ENCODE measurements at regions not wholly inside any gene's neighbourhood (a gene's known extent, or its start where the extent isn't known, plus 50 kb on each side); places are given as distances from the start of the nearest gene placed in this dataset.

DNA sequence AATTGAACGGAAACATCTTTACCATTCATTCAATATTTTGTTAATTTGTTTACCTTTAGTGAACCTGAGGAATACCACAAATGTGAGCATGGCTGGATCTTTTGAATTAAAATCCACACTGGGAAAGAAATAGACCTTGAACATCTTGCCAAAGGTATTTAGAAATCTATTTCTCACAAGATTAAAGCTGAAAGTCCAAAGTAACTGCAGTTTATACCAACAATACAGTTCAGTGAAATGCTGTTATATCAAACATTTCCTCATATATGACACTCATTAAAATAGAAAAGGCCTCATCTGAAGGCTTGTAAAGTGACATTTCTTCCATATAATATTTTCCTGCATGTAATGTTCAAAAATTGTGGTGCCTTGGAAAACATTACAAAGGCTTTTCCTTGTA, 166.5 kb upstream of the HAND2 start:
- Histone ChIP-seq H3K9me3 (no peaks in the 10 kb centered on the region), H3K27ac (no peak overlapping the region), H3K4me1 (peaks cover 0 to 9% (median 4%) of the 10 kb centered on the region in 4 donors), H3K27me3 (no peaks in the 10 kb centered on the region), H3K36me3 (no peaks in the 10 kb centered on the region), H3K4me3 (no peak overlapping the region)
- WGBS, 2 donors: 29 to 69% methylated on average over 1 of the region's 1 CpG
- no peak for TF ChIP-seq POLR2A (IDR thresholded peaks at IDR 0.05)
- no peak for TF ChIP-seq POLR2AphosphoS5 (IDR thresholded peaks at IDR 0.05)
- no peak for TF ChIP-seq EP300 (IDR thresholded peaks at IDR 0.05)
- TF ChIP-seq, protein P1, sequence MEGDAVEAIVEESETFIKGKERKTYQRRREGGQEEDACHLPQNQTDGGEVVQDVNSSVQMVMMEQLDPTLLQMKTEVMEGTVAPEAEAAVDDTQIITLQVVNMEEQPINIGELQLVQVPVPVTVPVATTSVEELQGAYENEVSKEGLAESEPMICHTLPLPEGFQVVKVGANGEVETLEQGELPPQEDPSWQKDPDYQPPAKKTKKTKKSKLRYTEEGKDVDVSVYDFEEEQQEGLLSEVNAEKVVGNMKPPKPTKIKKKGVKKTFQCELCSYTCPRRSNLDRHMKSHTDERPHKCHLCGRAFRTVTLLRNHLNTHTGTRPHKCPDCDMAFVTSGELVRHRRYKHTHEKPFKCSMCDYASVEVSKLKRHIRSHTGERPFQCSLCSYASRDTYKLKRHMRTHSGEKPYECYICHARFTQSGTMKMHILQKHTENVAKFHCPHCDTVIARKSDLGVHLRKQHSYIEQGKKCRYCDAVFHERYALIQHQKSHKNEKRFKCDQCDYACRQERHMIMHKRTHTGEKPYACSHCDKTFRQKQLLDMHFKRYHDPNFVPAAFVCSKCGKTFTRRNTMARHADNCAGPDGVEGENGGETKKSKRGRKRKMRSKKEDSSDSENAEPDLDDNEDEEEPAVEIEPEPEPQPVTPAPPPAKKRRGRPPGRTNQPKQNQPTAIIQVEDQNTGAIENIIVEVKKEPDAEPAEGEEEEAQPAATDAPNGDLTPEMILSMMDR (IDR thresholded peaks at IDR 0.05): no peak
- DNase-seq: no peak
- intact Hi-C loops (cut with DNase I): no loop called here

DNA sequence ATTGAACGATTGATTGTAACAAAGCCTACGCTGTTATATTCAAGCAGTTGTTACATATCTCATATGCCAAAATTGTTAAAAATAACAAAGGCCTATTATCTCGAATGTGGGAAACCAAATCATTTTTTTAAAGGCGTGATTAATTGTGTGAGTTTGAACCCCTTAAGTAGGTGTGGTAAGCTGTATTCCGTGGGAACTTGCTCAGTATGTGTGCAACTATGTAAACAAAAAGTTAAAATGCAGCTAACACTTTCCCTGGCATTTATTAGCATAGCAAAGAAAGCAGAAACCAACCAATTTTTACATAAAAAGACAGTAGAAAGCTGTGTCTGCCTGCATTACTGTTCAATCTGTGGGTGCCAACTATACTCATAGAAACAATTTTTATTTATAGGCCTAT, 166.0 kb upstream of the HAND2 start:
- WGBS, 2 donors: 15 to 54% methylated on average over 5 of the region's 5 CpGs
- Histone ChIP-seq H3K27me3 (no peaks in the 10 kb centered on the region), H3K27ac (no peak overlapping the region), H3K9me3 (no peaks in the 10 kb centered on the region), H3K4me3 (no peak overlapping the region), H3K36me3 (no peaks in the 10 kb centered on the region), H3K4me1 (peaks cover 0 to 9% (median 4%) of the 10 kb centered on the region in 4 donors)
- intact Hi-C loops (cut with DNase I): no loop called here
- TF ChIP-seq, protein P1 (IDR thresholded peaks at IDR 0.05): no peak
- TF ChIP-seq EP300 (IDR thresholded peaks at IDR 0.05) (no peak), POLR2AphosphoS5 (IDR thresholded peaks at IDR 0.05) (no peak), POLR2A (IDR thresholded peaks at IDR 0.05) (no peak)
- DNase-seq: no peak

DNA sequence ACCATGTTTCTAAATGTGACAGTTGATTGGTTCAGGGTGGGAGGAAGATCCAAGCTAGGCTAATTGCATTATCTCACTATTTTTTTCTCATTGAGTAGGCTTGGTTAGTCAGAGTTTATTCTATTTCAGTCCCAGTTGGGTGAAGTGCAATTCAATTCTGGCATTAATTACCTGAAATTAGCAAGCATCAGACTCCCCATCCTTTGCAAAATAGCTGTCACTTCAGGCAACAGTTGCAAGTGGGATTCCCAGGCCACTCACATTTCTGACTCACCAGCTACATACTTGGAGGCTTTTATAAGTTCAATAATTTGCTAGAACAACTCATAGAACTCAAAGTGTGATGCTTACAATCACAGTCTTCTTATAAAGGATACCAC, 155.8 kb upstream of the HAND2 start:
- H3K4me3 ChIP-seq: no peak overlapping the region
- intact Hi-C loops (cut with DNase I): no loop called here

DNA sequence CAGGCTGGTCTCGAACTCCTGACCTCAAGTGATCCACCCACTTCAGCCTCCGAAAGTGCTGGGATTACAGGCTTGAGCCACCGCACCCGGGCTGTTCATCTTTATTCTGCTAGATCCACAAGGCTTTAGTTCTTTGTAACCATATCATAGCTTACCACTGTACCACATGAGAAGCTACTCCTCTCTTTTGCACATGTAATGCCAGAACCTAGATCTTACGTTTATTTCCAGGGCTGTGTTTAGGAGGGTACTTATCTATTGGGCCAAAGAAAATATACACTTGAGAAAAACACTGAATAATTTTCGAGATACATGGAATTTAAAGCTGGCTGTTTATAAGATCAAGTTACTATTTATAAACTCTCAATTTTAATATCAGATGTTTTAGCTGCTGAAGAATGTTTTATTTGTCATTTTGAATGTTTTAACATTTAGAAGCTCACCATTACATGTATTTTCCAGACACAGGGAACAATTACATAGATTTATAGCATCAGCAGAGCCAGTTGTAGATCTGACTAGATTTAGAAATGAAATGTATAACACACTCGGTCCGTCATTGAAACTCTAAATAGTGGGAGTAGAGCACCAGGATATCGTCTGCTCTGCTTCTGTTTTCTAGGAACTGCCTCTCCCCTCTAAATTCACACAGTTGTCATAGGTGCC, 155.3 kb upstream of the HAND2 start:
- DNase-seq: no peak
- intact Hi-C loops (cut with DNase I): no loop called here
- Histone ChIP-seq H3K9me3 (no peaks in the 10 kb centered on the region), H3K36me3 (no peaks in the 10 kb centered on the region), H3K27me3 (no peaks in the 10 kb centered on the region), H3K27ac (peak overlapping the region in 3 of 4 donors; percentile 8 to 46 (median 33)), H3K4me3 (no peak overlapping the region), H3K4me1 (peaks cover 0 to 33% (median 20%) of the 10 kb centered on the region in 4 donors)
- WGBS, 2 donors: 72 to 82% methylated on average over 9 of the region's 9 CpGs
- TF ChIP-seq POLR2AphosphoS5 (IDR thresholded peaks at IDR 0.05) (no peak), EP300 (IDR thresholded peaks at IDR 0.05) (no peak), POLR2A (IDR thresholded peaks at IDR 0.05) (no peak)
- TF ChIP-seq, protein P1 (IDR thresholded peaks at IDR 0.05): no peak

More for the DNA sequence above, 155.8 kb upstream of the HAND2 start:
- DNase-seq: no peak
- Histone ChIP-seq H3K4me1 (peaks cover 0 to 33% (median 20%) of the 10 kb centered on the region in 4 donors), H3K9me3 (no peaks in the 10 kb centered on the region), H3K27ac (peak overlapping the region in 2 of 4 donors; percentile 33 to 46), H3K36me3 (no peaks in the 10 kb centered on the region), H3K27me3 (no peaks in the 10 kb centered on the region)
- no peak for TF ChIP-seq POLR2AphosphoS5 (IDR thresholded peaks at IDR 0.05)
- TF ChIP-seq EP300 (IDR thresholded peaks at IDR 0.05): no peak

DNA sequence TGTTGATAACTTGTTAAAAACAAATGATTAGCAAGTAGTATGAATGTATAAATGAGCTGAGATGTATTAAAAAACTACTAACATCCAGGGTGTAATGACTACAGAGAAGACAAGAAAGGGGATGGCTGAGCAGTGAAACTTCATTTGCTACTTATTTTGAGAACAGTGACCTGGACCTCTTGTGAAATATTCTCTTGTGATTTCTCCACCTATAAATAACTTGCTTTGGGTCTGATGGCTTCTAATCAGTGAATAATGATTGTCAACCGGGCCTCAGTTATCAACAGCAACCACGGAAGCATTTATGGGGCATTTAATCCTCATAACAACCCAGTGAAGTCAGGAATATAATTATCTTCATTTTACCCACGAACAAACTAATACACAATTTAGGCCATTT, 154.2 kb upstream of the HAND2 start:
- Histone ChIP-seq H3K4me1 (peaks cover 0 to 33% (median 20%) of the 10 kb centered on the region in 4 donors), H3K27me3 (no peaks in the 10 kb centered on the region), H3K27ac (no peak overlapping the region), H3K36me3 (no peaks in the 10 kb centered on the region), H3K9me3 (no peaks in the 10 kb centered on the region), H3K4me3 (no peak overlapping the region)
- intact Hi-C loops (cut with DNase I): no loop called here
- 72 to 77% methylated on average over 3 of the region's 3 CpGs for WGBS, 2 donors
- no peak for DNase-seq
- TF ChIP-seq POLR2A (IDR thresholded peaks at IDR 0.05): no peak
- no peak for TF ChIP-seq EP300 (IDR thresholded peaks at IDR 0.05)

DNA sequence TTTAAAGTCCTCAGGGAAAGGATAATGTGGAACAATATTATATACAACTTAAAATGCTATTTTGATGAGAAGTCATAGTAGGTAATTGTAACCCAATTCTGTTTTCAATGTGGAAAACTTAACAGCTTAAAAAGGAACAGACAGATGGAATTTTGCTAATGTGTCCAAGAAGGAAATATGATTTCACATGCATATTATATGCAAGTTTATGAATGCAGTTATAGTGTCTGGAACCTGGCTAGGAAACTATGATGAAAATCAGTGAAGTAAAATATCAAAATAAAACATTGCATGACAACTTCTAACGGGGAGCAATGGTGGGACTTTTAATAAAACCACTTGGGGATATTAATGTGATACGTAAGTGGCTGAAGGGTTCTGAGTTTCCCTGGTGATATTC, 152.6 kb upstream of the HAND2 start:
- DNase-seq: no peak
- no peaks in the 10 kb centered on the region for H3K27me3 ChIP-seq
- no peak overlapping the region for H3K27ac ChIP-seq
- H3K4me1 ChIP-seq: peaks cover 0 to 33% (median 20%) of the 10 kb centered on the region in 4 donors
- no peaks in the 10 kb centered on the region for H3K36me3 ChIP-seq
- H3K9me3 ChIP-seq: no peaks in the 10 kb centered on the region
- intact Hi-C loops (cut with DNase I): no loop called here
- no peak overlapping the region for H3K4me3 ChIP-seq
- WGBS, 2 donors: 71 to 83% methylated on average over 2 of the region's 2 CpGs
- TF ChIP-seq, protein P1 (IDR thresholded peaks at IDR 0.05): no peak
- no peak for TF ChIP-seq POLR2AphosphoS5 (IDR thresholded peaks at IDR 0.05)
- no peak for TF ChIP-seq EP300 (IDR thresholded peaks at IDR 0.05)
- no peak for TF ChIP-seq POLR2A (IDR thresholded peaks at IDR 0.05)
